ENCODE measurements at regions not wholly inside any gene's neighbourhood (a gene's known extent, or its start where the extent isn't known, plus 50 kb on each side); places are given as distances from the start of the nearest gene placed in this dataset.
"Not testable (repeated sequence)": the region's sequence is repeated elsewhere in the genome, so short reads cannot be mapped to it uniquely, and the experiment has no call there.

GRCh38 chr5:24265306-24265705, 379.5 kb downstream of the CDH10 start:
- Mint-ChIP-seq H3K27me3 (ENCODE audit: unreplicated experiment) (peaks cover 2% of the 10 kb centered on the region), H3K27ac (ENCODE audit: unreplicated experiment) (no peak overlapping the region), H3K4me3 (ENCODE audit: unreplicated experiment) (no peak overlapping the region), H3K9me3 (ENCODE audit: unreplicated experiment) (no peaks in the 10 kb centered on the region), H3K36me3 (ENCODE audit: unreplicated experiment) (no peaks in the 10 kb centered on the region), H3K4me1 (ENCODE audit: unreplicated experiment) (no peaks in the 10 kb centered on the region)
- DNase-seq (ENCODE audit: extremely low spot score, unreplicated experiment), result no peak
- no peak for TF ChIP-seq CTCF (IDR thresholded peaks at IDR 0.05)

GRCh38 chr5:24268482-24269056, 376.2 kb downstream of the CDH10 start:
- no peaks in the 10 kb centered on the region for H3K4me1 Mint-ChIP-seq (ENCODE audit: unreplicated experiment)
- H3K27me3 Mint-ChIP-seq (ENCODE audit: unreplicated experiment), result no peaks in the 10 kb centered on the region
- H3K27ac Mint-ChIP-seq (ENCODE audit: unreplicated experiment), result no peak overlapping the region

GRCh38 chr5:24271702-24272118, 373.1 kb downstream of the CDH10 start:
- not testable (repeated sequence) for H3K4me1 Mint-ChIP-seq (ENCODE audit: unreplicated experiment); H3K36me3 Mint-ChIP-seq (ENCODE audit: unreplicated experiment); H3K27ac Mint-ChIP-seq (ENCODE audit: unreplicated experiment); H3K9me3 Mint-ChIP-seq (ENCODE audit: unreplicated experiment); DNase-seq (ENCODE audit: extremely low spot score, unreplicated experiment); H3K27me3 Mint-ChIP-seq (ENCODE audit: unreplicated experiment); H3K4me3 Mint-ChIP-seq (ENCODE audit: unreplicated experiment)

More at GRCh38 chr5:24268482-24269056, 376.2 kb downstream of the CDH10 start:
- no peak overlapping the region for H3K4me3 Mint-ChIP-seq (ENCODE audit: unreplicated experiment)
- no peaks in the 10 kb centered on the region for H3K9me3 Mint-ChIP-seq (ENCODE audit: unreplicated experiment)
- no peaks in the 10 kb centered on the region for H3K36me3 Mint-ChIP-seq (ENCODE audit: unreplicated experiment)
- DNase-seq (ENCODE audit: extremely low spot score, unreplicated experiment), result no peak
- no peak for TF ChIP-seq CTCF (IDR thresholded peaks at IDR 0.05)

- no peak for DNase-seq (ENCODE audit: extremely low spot score, unreplicated experiment)
- Mint-ChIP-seq H3K9me3 (ENCODE audit: unreplicated experiment) (no peaks in the 10 kb centered on the region), H3K27ac (ENCODE audit: unreplicated experiment) (no peak overlapping the region), H3K4me1 (ENCODE audit: unreplicated experiment) (no peaks in the 10 kb centered on the region), H3K27me3 (ENCODE audit: unreplicated experiment) (no peaks in the 10 kb centered on the region), H3K36me3 (ENCODE audit: unreplicated experiment) (no peaks in the 10 kb centered on the region), H3K4me3 (ENCODE audit: unreplicated experiment) (no peak overlapping the region)
- TF ChIP-seq CTCF (IDR thresholded peaks at IDR 0.05), result no peak
These were observed 372.0 kb downstream of the CDH10 start for GRCh38 chr5:24272741-24273140.

- Mint-ChIP-seq H3K27ac (ENCODE audit: unreplicated experiment) (no peak overlapping the region), H3K27me3 (ENCODE audit: unreplicated experiment) (peaks cover 5% of the 10 kb centered on the region), H3K4me1 (ENCODE audit: unreplicated experiment) (no peaks in the 10 kb centered on the region), H3K4me3 (ENCODE audit: unreplicated experiment) (no peak overlapping the region), H3K36me3 (ENCODE audit: unreplicated experiment) (no peaks in the 10 kb centered on the region), H3K9me3 (ENCODE audit: unreplicated experiment) (no peaks in the 10 kb centered on the region)
- DNase-seq (ENCODE audit: extremely low spot score, unreplicated experiment), result no peak
- TF ChIP-seq CTCF (IDR thresholded peaks at IDR 0.05), result no peak
These were observed 364.6 kb downstream of the CDH10 start for GRCh38 chr5:24280215-24280614.

GRCh38 chr5:24281818-24282217, 363.0 kb downstream of the CDH10 start:
- no peak for DNase-seq (ENCODE audit: extremely low spot score, unreplicated experiment)
- H3K4me3 Mint-ChIP-seq (ENCODE audit: unreplicated experiment), result no peak overlapping the region
- no peaks in the 10 kb centered on the region for H3K9me3 Mint-ChIP-seq (ENCODE audit: unreplicated experiment)
- no peak for TF ChIP-seq CTCF (IDR thresholded peaks at IDR 0.05)
- no peak overlapping the region for H3K27ac Mint-ChIP-seq (ENCODE audit: unreplicated experiment)
- H3K4me1 Mint-ChIP-seq (ENCODE audit: unreplicated experiment), result no peaks in the 10 kb centered on the region
- peaks cover 5% of the 10 kb centered on the region for H3K27me3 Mint-ChIP-seq (ENCODE audit: unreplicated experiment)
- H3K36me3 Mint-ChIP-seq (ENCODE audit: unreplicated experiment), result no peaks in the 10 kb centered on the region

Measured in osteocyte (in vitro differentiated cells).